ENCODE measurements at regions not wholly inside any gene's neighbourhood (a gene's known extent, or its start where the extent isn't known, plus 50 kb on each side); places are given as distances from the start of the nearest gene placed in this dataset.
A peak's percentile ranks its signal among the peaks of the same experiment; 100 is the strongest.
"Not testable (repeated sequence)": the region's sequence is repeated elsewhere in the genome, so short reads cannot be mapped to it uniquely, and the experiment has no call there.

- no peak for DNase-seq
Measured at GRCh38 chr6:168960551-168961263, 292.9 kb downstream of the THBS2 start.

GRCh38 chr6:168959696-168960095 is 293.9 kb downstream of the THBS2 start:
- DNase-seq = no peak

DNA sequence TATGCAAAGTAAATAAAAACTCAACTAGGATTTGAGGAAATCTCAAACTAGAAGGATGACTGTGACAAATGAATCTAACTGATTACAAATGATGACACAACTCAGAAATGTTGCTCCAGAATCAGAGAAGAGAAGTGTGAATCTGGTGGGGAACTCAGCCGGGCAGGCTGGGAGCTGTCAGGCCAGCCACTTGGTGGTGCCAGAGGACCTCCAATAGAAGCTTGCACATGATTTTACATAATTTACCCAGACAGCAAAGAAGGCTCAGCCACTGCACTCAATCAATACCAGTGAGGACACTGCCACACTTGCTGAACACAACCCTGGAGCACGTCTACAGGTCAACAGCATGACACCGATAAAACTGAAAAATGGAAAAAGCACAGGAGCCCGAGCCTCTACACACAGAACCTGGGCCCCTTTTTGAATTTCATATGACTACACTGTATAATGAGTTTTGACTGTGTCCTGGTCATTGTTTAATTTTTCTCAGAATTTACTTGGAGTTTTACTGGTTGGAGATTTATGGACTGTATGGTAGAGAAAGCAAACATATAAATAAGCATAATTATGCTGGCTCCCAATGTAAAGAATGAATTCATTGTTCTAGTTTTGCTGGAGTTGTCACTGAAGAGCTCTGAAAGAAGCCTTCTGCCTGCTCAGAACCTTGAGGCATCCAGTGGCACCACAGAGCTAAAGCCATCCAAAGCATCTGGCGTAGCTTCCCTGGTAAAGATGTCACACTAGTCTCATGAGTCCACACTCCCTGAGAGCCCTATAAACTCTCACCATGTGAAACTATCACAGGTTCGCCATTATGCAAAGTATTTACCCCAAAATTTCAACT is 296.5 kb downstream of the THBS2 start:
- peak; percentile 47 for DNase-seq

GRCh38 chr6:168956141-168956838 is 297.4 kb downstream of the THBS2 start:
- DNase-seq = no peak

DNA sequence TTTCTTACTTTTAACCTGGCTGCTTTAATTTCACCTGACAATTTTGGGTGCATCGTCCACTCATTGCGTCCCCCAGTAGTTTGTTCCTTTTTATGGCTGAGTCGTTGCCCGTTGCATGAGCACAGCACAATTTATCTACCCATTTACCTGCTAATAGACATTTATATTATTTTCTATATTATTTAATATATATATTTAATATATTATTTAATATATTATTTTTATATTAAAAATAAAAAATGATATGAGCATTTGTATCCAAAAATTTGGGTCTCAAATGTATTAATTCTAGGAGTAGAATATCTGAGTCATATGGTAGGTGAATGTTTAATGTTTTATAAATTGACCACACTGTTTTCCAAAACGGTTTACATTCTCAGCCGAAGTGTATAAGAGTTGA is 300.2 kb downstream of the THBS2 start:
- no peak for DNase-seq

GRCh38 chr6:168951217-168951616 is 302.4 kb downstream of the THBS2 start:
- DNase-seq = no peak

- DNase-seq = no peak
Measured at GRCh38 chr6:168950858-168951214, 302.8 kb downstream of the THBS2 start.

DNA sequence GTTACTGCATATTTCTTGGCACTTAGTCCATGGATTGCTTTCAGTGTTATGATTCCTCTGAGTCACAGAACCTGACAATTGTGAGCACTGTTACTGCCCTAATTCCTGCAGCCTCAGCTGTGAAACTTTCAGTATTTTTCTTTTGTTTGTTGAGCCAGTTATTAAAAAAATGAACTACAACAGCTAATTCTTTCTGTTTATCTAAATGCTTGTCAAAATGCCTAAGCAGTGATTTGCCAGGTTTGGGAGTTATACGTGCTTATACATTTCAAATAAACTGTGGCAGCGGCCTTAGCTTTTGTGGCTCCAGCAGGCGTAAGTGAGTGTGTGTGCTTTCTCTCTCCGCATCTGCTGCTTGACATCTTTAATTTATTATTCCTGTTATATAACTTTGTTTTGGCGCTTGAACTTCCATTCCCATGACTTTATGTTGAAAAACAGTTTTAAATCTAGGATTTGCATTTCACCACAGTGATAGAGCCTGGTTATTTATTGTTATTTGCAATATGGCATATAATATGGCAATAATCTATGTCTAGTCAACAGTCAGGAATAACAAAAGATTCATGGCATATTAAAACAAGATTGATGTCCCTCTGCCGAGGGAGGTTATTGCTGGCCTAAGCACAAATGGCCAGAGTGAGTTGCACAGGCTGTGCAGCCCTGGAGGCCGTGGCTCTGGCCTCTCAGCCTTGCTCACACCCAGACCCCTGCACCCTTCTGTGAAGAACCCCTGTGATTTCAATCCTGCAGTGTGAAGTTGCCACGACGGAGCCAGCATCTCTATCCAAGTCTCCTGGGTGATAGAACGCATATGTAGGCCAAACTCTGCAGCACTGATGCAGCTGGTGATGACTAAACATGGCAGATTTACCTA is 303.4 kb downstream of the THBS2 start:
- no peak for DNase-seq

DNA sequence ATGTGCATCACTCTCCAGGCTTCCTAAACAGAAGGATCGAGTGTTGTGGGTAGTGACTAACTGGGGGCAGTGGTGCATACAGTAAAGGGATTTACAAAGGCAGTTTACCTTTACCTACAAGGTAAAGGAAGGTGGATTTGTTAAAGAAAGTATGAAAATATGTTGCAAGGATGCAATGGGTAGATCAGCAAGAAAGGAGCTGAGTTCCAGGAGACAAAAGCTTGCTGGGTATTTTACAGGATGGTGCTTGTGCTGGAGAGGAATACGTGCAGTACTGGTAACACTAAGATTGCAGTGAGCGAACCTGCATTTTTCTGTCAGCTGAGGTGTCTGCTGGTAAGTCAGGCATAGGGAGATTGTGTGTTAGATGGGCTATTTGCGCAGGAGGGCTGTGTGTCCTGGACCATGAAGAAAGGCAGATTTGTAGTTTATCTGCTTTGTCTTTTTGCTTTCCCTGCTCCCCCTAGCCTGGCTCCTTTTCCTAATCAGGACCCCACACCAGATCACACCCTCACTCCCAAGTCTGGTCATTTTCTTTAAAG is 304.6 kb downstream of the THBS2 start:
- DNase-seq = no peak

- no peak for DNase-seq
Measured at GRCh38 chr6:168948002-168948401, 305.6 kb downstream of the THBS2 start.

DNA sequence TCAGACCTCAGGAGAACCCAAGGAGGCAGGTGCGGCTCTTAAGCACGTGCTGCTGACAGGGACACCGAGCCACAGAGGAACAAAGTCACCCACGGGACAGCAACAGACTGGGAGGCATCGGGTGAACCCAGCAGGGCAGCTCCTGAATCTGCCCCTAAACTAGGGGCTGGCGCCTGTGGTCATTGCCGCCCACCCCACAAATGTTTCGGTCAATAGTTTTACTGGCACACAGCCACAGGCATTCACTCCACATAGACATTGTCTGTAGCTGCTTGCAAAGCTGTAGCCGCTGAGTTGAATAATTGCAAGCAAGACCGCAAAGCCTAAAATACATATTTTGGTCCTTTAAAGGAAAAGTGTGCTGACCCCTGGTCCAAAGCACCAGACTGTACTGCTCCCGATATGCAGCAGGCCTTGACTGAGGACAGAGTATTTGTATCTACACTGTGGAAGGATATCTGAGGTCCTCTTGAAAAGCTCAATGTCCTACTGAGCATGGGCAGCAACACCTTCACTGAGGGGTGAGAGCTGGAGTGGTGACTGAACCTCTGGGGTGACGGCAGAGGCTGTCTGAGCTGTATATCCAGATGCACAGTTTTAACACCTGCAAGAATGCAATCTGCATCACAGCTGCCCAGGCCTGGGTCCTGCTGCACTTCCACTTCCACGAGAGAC is 310.3 kb downstream of the THBS2 start:
- DNase-seq = no peak

- no peak for DNase-seq
Measured at GRCh38 chr6:168942646-168943045, 311.0 kb downstream of the THBS2 start.

DNA sequence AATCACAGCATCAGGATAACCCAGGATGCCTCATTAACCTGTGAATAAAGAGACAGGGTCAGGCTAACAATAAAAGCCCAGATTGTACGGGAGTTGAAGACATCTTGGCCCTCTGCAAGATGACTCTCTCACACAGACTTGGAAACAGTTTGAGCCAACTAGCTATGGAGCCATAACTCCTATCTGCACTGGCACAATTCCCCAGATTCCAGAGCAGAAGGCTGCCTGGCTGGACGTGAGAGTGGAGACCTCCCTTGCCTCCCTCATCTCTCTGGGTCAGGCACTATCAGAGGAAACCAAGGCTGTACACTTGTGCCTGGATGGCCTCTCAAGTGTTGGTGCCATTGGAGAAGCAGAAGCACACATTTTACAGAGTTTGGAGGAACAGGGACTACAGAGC is 312.6 kb downstream of the THBS2 start:
- no peak for DNase-seq

DNA sequence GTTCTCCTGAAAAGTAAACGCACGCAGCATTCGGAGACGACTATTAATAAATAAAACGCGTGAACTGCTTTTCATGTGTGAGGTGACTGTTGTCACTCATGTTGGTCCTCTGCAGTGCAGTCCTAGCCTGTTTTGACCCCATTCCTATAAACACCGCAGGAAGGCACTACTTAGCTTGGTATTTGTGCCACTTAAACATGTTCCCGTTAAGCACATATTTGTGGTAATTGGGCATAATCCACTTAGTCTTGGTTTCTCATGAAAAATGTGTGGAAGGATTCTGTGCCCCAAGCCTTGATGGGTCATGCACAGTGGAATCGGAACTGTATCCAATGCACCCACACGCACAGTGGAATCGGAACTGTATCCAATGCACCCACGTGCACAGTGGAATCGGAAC is 313.9 kb downstream of the THBS2 start:
- DNase-seq = no peak

GRCh38 chr6:168939041-168939440 is 314.6 kb downstream of the THBS2 start:
- DNase-seq = no peak

- DNase-seq = no peak
Measured at GRCh38 chr6:168938546-168938945, 315.1 kb downstream of the THBS2 start.

DNA sequence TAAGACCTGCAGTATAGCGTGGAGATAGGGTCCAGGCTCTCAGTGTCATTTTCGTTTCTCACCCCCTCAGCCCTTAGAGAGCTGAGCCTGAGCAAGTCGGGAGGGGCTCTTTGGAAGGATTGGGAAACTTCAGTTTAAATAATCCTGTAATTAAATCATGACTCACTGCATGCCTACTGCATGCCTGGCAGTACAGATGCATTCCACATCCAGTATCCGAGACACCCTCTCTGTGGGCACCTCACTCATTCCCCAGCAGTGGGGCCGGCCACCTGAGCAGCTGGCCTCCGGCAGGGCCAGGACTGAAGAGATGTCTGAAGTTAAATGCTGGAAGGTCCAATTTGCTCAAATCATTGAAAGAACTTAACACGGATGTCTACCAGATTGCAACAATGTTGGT is 316.6 kb downstream of the THBS2 start:
- no peak for DNase-seq

DNA sequence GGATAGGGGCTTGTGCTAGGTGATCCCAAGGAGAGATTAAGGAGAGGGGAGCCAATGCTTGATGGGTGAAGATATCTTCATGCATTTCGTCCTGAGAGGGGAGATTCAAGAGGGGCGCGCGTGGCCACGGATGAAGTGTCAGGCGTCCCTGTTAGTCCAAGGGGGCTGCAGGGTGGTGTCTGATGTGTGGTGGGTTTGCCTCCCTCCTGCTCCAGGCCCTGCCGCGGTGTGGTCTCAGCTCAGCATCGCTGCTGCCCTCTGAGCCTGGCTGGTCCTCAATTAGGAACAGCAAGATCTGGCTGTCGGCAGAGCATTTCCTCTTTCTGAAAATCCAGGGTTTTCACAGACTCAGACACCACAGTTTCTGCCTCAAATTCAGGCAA is 318.0 kb downstream of the THBS2 start:
- no peak for DNase-seq

DNA sequence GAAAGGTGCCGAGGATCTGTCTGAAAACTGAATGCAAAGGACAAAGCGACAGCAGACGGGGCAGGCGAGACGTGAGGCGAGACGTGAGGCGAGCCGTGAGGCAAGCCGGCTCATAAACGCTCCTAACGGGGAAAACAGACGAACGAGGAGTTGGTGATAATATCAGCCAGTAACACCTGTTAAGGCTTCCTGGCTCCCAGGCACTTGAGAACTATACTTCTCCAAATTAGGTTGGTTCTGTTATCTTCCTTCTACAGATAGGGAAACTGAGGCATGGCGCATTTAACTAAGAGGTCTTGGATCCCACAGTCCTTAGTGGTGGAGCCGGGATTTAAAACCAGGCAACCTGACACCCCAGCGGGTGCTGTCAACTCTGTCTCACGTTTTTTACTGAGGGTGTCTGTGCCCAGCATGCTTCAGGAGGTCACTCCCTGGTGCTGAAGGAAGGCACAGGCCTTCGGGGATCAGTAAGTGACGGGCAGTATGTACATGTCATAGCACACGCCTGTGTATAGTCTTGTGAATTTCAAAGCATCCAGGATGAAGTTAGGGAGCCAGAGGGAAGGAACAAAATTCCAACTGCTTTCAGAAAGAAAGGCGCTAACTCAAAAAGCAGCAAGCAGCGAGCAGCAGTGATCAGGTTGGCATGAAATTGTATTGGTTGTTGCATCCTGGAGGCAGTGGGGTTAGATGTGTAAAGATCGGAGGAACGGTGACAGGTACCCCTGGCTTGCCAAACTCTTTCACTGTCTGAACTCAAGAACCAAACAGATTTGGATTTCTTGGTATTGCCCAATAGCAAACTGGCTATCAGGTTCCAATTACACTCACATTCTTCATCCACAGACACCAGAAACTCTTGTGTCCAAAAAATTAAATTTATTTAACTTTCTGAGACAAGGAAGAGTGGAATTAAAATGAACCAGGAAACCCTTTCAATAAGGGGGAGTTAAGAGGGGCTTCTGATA is 318.7 kb downstream of the THBS2 start:
- no peak for DNase-seq

GRCh38 chr6:168932171-168932570 is 321.5 kb downstream of the THBS2 start:
- DNase-seq = not testable (repeated sequence)

GRCh38 chr6:168931072-168931471 is 322.6 kb downstream of the THBS2 start:
- DNase-seq = not testable (repeated sequence)

Data from CD4-positive, alpha-beta T cell treated with Interleukin-10 for 1 hour (primary cell).